SK-N-MC (cell line): ENCODE measurements at regions not wholly inside any gene's neighbourhood (a gene's known extent, or its start where the extent isn't known, plus 50 kb on each side); places are given as distances from the start of the nearest gene placed in this dataset.

Source experiments
- DNase-seq: peaks from one replicate; pipeline ENCODE4 v3.0.0-alpha.2; 2011; ENCODE audit warnings: low read depth, low spot score
- H3K27ac ChIP-seq: fragments of 200-600 bp; sonication (generic); 2 replicates; pipeline ENCODE4 v1.5.1; 2016; ENCODE audit warnings: mixed run types
- H3K36me3 ChIP-seq: fragments of 200-600 bp; sonication (generic); 2 replicates; pipeline ENCODE4 v1.6.1; 2017; ENCODE audit warnings: antibody characterized with exemption, low read length, mixed read lengths; ENCODE audit not compliant: insufficient read depth
- H3K4me3 ChIP-seq: fragments of 200-600 bp; sonication (generic); 2 replicates; pipeline ENCODE4 v1.5.1; 2016
- H3K9ac ChIP-seq: fragments of 200-600 bp; sonication (generic); 2 replicates; pipeline ENCODE4 v1.8.0; 2017; ENCODE audit warnings: mixed run types, mixed read lengths; ENCODE audit not compliant: insufficient read length
- H3K9me3 ChIP-seq: fragments of 200-600 bp; sonication (generic); 2 replicates; pipeline ENCODE4 v1.6.1; 2017; ENCODE audit warnings: low read depth, mild to moderate bottlenecking, antibody characterized with exemption, low read length, moderate library complexity, mixed read lengths
- EZH2 ChIP-seq: fragments of 200-600 bp; sonication (generic); IDR thresholded peaks from one replicate; pipeline ENCODE4 v1.6.1; 2017; ENCODE audit warnings: antibody characterized with exemption
- FOXP2 ChIP-seq: optimal IDR thresholded peaks from 2 replicates; pipeline ENCODE3; 2011; ENCODE audit warnings: mild to moderate bottlenecking, moderate library complexity; ENCODE audit not compliant: insufficient read depth; ENCODE audit errors: extremely low read length, control extremely low read depth
- POLR2AphosphoS5 ChIP-seq: IDR thresholded peaks from 2 replicates; pipeline ENCODE4 v1.6.1; 2012; ENCODE audit warnings: mild to moderate bottlenecking, low read depth, low read length, borderline replicate concordance

GRCh38 chr1:166322470-166322869 is 155.7 kb upstream of the FAM78B start:
- Histone ChIP-seq H3K27ac (no peak overlapping the region), H3K9ac (no peak overlapping the region), H3K9me3 (no peaks in the 10 kb centered on the region), H3K36me3 (no peaks in the 10 kb centered on the region), H3K4me3 (no peak overlapping the region)
- no peak for TF ChIP-seq POLR2AphosphoS5
- no peak for TF ChIP-seq FOXP2
- TF ChIP-seq EZH2, result no peak
- no peak for DNase-seq

- Histone ChIP-seq H3K36me3 (no peaks in the 10 kb centered on the region), H3K27ac (no peak overlapping the region), H3K9ac (no peak overlapping the region), H3K4me3 (no peak overlapping the region), H3K9me3 (no peaks in the 10 kb centered on the region)
- TF ChIP-seq FOXP2, result no peak
- TF ChIP-seq POLR2AphosphoS5, result no peak
- TF ChIP-seq EZH2, result no peak
- DNase-seq, result no peak
Observed at GRCh38 chr1:166327886-166328285, 161.1 kb upstream of the FAM78B start.

GRCh38 chr1:166328956-166329355 is 162.2 kb upstream of the FAM78B start:
- Histone ChIP-seq H3K4me3 (no peak overlapping the region), H3K36me3 (no peaks in the 10 kb centered on the region), H3K27ac (no peak overlapping the region), H3K9ac (no peak overlapping the region), H3K9me3 (no peaks in the 10 kb centered on the region)
- DNase-seq, result no peak
- TF ChIP-seq POLR2AphosphoS5 (no peak), EZH2 (no peak), FOXP2 (no peak)

- Histone ChIP-seq H3K27ac (no peak overlapping the region), H3K9ac (no peak overlapping the region)
- TF ChIP-seq EZH2 (no peak), POLR2AphosphoS5 (no peak)
Observed at GRCh38 chr1:166330096-166330495, 163.3 kb upstream of the FAM78B start.

GRCh38 chr1:166338105-166338504 is 171.3 kb upstream of the FAM78B start:
- Histone ChIP-seq H3K4me3 (no peak overlapping the region), H3K36me3 (no peaks in the 10 kb centered on the region), H3K9ac (no peak overlapping the region), H3K9me3 (no peaks in the 10 kb centered on the region), H3K27ac (no peak overlapping the region)
- no peak for DNase-seq
- TF ChIP-seq FOXP2, result no peak
- no peak for TF ChIP-seq POLR2AphosphoS5
- TF ChIP-seq EZH2, result no peak

More at GRCh38 chr1:166330096-166330495, 163.3 kb upstream of the FAM78B start:
- Histone ChIP-seq H3K4me3 (no peak overlapping the region), H3K36me3 (no peaks in the 10 kb centered on the region), H3K9me3 (no peaks in the 10 kb centered on the region)
- DNase-seq, result no peak

GRCh38 chr1:166340709-166341108 is 173.9 kb upstream of the FAM78B start:
- no peak overlapping the region for H3K9ac ChIP-seq
- TF ChIP-seq POLR2AphosphoS5, result no peak
- no peak for TF ChIP-seq EZH2
- no peak for TF ChIP-seq FOXP2
- no peak overlapping the region for H3K27ac ChIP-seq
- H3K36me3 ChIP-seq, result no peaks in the 10 kb centered on the region
- H3K4me3 ChIP-seq, result no peak overlapping the region
- DNase-seq, result no peak
- no peaks in the 10 kb centered on the region for H3K9me3 ChIP-seq

DNA sequence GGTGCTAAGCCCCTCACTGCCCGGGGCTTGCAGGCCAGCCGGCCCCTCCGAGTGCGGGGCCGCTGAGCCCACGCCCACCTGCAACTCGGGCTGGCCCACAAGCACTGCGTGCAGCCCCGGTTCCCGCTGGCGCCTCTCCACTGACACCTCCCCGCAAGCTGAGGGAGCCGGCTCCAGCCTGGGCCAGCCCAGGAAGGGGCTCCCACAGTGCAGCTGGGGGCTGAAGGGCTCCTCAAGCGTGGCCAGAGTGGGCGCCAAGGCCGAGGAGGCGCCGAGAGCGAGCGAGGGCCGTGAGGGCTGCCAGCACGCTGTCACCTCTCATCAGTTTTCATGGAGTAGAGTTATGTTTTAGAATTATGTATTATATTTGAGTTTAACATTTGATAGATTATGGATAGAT is 176.5 kb upstream of the FAM78B start:
- TF ChIP-seq EZH2 (no peak), FOXP2 (no peak), POLR2AphosphoS5 (no peak)
- Histone ChIP-seq H3K4me3 (no peak overlapping the region), H3K36me3 (no peaks in the 10 kb centered on the region), H3K9ac (no peak overlapping the region), H3K27ac (no peak overlapping the region), H3K9me3 (no peaks in the 10 kb centered on the region)
- no peak for DNase-seq

DNA sequence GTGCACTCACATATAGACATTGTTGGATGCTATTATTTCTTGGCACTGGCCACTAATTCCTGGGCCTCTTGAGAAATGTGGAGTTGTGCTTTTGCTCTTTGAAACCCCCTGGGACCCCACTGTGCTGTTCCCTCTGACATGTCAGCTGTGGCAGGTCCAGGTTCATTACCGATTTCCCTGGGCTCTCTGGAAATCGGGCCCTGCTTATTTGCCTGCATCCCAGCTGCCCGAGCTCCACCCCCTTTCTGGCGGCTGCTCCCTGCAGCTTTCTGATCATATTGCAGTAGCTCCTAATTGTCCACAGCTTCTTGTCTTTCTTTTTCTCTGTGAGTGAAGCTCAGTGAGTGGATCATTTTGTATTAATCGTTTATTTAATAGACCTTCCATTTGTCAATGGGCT is 183.7 kb upstream of the FAM78B start:
- H3K9me3 ChIP-seq, result no peaks in the 10 kb centered on the region
- DNase-seq, result no peak
- no peaks in the 10 kb centered on the region for H3K36me3 ChIP-seq
- no peak for TF ChIP-seq FOXP2
- TF ChIP-seq EZH2, result no peak
- TF ChIP-seq POLR2AphosphoS5, result no peak
- no peak overlapping the region for H3K27ac ChIP-seq
- H3K4me3 ChIP-seq, result no peak overlapping the region
- no peak overlapping the region for H3K9ac ChIP-seq

DNA sequence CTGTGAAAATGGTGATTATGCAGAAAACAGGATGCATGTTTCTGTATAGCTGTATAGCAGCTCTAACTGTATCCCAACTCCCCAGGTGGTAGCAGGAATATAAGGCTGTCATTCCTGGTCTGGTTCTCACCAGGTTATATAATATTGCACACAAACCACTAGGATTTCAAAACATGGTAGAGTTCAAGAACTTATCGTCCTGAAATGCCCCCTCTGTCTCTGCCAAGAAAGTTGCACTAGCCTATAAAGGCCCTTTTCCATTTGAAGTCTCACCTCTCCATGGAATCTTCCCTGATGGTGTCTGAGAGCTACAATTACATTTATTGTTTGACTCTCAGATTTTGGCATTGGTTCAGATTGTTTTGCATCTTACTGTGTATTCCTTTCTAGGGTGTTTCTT is 184.9 kb upstream of the FAM78B start:
- no peak for DNase-seq
- H3K27ac ChIP-seq, result no peak overlapping the region
- H3K36me3 ChIP-seq, result no peaks in the 10 kb centered on the region
- no peaks in the 10 kb centered on the region for H3K9me3 ChIP-seq
- H3K4me3 ChIP-seq, result no peak overlapping the region
- TF ChIP-seq EZH2, result no peak
- no peak for TF ChIP-seq FOXP2
- no peak for TF ChIP-seq POLR2AphosphoS5
- H3K9ac ChIP-seq, result no peak overlapping the region

- TF ChIP-seq EZH2, result no peak
- no peak for TF ChIP-seq FOXP2
- no peak for TF ChIP-seq POLR2AphosphoS5
- Histone ChIP-seq H3K9me3 (no peaks in the 10 kb centered on the region), H3K9ac (no peak overlapping the region)
Observed at GRCh38 chr1:166353213-166353612, 186.4 kb upstream of the FAM78B start.

More at GRCh38 chr1:166353213-166353612, 186.4 kb upstream of the FAM78B start:
- no peak overlapping the region for H3K4me3 ChIP-seq
- no peaks in the 10 kb centered on the region for H3K36me3 ChIP-seq
- no peak overlapping the region for H3K27ac ChIP-seq
- DNase-seq, result no peak
